ENCODE measurements at regions not wholly inside any gene's neighbourhood (a gene's known extent, or its start where the extent isn't known, plus 50 kb on each side); places are given as distances from the start of the nearest gene placed in this dataset.
A peak's percentile ranks its signal among the peaks of the same experiment; 100 is the strongest.

DNA sequence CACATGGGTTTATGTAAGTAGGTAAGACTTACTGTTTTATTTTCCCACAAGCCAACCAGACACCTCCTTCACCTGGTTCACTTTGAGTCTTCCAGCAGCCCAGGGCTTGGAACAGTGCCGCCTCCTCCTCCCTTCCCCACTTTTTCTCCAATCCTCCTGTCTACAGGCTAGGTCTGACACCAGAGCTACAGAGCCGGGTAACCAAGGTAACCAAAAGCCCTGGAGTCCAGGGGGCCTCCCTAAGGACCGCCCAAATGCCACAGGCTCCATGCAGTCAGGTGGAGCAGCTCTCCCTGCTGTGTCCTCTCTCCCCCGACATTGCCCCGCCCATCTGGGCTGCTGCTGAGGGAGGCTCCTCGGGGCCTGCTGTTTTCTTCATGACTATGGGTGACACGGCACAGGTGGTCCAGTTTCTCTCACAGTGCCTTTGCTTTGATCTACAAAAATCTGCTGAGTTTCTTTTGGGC is 138.0 kb upstream of the EFNA5 start:
- DNase-seq = peak; percentile 67

DNA sequence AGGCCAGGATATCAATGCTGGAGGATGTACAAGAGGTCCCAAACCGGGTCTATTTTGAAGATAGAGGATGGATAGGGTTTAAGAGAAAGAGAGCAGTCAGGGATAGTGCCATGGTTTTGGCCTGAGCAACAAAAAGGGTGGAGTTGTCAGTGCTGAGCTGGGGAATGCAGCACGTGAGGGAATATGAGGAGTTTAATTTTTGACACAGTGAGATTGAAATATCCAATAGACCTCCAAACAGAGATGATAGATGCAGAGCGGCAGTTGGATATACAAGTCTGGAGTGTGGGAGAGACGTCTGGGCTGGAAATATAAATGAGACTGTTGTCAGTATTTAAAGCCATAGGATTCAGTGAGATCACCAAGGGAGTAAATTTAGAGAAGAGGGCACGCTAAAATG is 136.7 kb upstream of the EFNA5 start:
- peak; percentile 55 for DNase-seq

DNA sequence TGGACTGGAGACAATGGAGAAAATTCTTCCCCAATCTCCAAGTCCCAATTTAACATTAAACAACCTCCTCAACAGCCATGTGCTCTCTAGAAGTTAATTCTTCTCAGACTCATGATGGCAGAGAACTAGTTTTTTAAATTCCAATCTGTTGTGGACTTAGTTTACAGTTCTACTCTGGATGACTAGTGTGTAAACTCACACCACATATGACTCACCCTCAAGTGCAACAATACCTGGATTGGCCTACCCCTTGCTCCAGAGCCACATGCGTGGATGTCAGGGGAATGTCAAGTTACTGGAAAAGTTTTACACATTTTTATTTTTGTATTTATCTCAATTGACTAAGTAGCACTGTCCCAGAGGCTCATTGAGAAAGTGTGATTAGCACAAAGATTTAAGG is 136.0 kb upstream of the EFNA5 start:
- no peak for DNase-seq

DNA sequence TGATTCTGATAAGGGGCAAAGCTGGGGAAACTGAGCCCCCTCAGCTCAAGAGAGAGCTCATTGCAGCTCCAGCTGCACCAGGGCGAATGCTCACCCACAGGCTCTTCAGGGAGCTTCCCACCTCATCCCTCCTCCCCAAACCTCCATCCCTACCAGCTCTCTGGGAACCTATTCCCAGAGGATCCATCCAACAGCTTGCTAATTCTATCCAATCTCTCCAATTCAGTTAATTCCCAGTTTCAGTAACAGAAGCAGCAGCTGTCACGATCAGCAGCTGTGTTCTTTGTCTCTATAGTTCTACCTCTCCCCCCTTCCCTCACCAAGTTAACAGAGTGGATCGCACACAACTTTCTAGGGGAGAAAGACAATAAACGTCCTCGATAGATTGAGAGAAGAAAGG is 135.5 kb upstream of the EFNA5 start:
- peak; percentile 79 for DNase-seq

DNA sequence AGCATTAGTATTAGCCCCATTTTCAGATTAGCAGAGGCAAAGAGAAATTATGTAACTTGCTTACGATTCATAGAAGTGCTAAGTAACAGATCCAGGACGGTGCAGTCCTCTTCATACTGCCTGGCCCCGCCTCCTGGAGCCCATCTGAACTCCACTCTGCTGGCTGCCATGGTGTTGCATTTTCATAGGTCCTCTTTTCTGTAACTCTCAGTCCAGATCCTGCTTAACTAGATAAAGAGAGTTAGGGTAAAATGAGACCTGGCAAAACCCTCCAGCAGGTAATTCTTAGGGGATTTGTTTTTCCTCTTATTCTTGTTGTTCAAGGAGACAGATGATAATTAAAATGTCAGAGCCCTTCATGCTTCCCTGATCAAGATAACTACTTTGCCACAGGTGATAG is 135.1 kb upstream of the EFNA5 start:
- peak; percentile 34 for DNase-seq

DNA sequence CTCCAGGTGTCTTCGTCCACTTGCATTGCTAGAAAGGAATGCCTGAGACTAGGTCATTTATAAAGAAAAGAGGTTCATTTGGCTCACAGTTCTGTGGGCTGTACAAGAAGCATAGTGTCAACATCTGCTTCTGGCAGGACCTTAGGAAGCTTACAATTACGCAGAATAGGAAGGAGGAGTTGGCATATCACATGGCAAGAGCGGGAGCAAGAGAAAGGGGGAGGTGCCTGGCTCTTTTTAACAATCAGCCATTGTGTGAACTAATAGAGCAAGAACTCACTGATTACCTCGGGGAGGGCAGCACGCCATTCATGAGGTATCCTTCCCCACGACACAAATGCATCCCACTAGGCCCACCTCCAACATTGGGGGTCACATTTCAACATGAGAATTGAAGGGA is 134.4 kb upstream of the EFNA5 start:
- peak; percentile 33 for DNase-seq

DNA sequence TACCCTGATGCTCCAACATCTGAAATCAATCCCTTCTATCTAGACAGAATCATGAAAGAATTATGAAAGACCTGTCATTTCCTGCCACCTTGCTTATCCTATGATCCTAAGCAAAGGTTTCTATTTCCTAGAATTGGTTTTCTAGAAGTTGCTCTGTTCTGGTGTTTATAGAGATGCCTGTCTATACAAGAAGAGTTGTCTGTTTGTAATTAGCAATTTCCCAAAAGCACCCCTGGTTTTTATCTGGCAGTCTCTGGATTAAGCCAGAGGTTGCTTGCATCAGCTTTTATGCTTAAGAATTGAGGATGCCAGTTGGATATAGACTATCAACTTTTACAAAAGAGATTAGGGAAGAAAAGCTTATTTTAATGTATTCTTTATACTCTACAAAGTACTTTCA is 133.0 kb upstream of the EFNA5 start:
- DNase-seq = no peak

DNA sequence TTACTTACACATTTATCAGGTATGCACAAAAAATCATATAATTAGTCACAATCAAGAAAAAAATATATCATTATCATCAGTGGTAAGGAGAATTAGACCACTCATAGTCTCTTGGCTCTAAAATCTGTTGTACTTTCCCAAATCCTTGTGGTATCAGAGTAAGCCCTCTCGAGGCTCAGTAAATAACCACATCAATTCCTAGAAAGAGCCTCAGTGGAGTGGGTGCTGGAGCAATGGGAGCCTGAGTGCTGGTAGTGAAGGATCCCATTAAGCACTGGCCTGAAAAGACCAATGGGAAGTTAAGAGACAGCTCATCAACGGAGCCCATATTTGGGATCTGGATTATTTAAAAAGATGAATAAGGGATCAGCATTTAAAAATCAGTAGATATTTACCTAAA is 130.3 kb upstream of the EFNA5 start:
- DNase-seq = no peak

DNA sequence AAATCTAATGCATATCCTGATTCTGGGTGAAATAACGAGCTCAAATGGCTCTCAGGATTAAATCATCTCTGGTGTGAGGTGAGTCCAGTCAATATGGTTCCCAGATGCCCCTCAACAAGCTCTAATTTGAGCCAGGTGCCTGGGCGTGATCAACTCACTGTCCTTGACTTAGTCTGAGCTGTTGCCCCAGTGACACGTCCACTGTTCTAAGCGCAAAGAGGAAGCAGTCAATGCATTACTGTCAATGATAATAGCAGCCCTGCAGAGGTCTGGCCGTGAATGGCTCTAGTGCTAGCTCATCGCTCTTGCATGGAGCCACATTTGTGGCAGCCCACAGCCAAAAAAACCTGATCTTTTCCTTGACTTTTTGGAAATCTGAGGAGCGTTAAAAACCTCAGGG is 128.6 kb upstream of the EFNA5 start:
- no peak for DNase-seq

DNA sequence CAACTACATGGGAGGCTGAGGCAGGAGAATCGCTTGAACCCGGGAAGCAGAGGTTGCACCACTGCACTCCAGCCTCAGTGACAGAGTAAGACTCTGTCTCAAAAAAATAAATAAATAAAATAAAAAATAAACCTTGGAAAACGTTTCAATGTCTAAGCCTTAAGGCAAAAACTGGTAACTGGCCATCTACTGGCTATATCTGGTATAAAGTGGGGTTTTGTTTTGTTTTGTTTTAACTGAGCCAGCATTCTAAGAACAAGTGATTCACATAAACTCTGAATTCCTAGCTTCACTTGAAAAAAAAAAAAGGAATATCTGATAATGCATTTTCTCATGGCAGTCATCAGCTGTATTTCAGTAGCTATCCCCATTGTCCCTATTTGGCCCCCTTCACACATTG is 126.1 kb upstream of the EFNA5 start:
- DNase-seq = no peak

DNA sequence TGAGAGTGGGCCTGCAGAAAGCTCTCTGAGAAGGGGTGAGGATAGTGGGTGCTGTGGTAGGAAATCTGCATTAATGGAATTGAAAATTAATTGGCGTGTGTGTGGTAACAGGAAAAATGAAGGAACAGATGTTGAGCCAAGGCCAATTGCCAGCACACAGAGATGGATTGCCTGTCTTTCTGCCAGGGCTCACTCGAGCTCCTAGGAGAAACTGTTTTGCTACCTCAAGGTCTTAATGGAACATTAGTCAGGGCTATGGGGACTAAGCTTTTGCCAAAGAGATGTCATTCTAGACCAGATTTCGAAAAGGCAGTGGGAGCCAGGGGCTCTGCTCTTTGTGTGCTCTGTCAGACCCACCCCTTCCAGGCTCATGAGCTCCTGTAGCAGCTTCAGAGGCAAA is 124.0 kb upstream of the EFNA5 start:
- DNase-seq = peak; percentile 62

DNA sequence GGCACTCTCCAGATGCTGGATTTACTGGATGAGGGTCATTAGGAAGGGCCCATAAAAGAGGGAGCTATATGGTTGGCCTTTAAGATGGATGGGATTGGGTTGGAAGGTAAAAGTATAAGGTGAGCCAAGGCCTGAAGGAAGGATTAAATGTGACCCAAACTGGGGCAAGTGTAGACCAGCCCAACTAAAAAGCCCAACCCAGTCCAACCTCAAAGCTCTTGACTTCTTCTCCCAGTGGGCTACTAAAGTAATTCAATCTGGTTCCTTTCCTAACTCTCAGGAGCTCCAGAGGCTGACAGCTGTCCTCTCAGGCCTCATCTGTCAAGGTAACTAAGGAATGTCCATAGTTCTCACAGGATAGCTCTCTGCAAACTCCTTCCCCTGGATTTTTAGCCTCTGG is 122.2 kb upstream of the EFNA5 start:
- no peak for DNase-seq

DNA sequence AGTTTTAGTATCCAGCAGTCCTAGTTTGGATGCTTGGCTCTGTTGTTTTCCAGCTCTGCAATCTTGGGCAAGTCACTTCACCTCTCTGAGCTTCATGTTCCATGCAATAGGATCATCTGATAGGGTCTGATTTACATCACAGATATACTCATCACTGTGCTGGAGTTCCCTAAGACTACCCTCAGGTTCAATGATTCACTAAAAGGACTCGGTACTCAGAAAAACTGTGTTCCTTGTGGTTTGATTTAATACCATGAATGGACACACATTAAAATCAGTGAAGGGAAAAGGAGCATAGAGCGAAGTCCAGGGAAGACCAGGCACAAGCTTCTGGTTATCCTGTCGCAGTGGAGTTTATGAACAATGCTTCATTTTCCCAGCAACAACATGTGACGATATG is 119.9 kb upstream of the EFNA5 start:
- no peak for DNase-seq

DNA sequence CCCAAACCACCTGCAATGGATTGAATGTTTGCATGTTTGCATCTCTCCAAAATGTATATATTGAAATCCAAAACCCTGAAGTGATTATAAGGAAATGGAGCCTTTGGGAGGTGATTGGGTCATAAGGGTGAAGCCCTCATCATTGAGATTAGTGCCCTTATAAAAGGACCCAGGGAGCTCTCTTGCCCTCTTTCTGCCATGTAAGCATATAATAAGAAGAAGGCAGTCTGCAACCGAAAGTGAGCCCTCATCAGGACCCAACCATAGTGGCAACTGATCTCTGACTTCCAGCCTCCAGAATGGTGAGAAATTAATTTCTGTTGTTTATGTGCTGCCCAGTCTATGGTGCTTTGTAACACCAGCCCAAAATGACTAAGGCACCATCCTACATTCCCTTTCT is 115.7 kb upstream of the EFNA5 start:
- no peak for DNase-seq

DNA sequence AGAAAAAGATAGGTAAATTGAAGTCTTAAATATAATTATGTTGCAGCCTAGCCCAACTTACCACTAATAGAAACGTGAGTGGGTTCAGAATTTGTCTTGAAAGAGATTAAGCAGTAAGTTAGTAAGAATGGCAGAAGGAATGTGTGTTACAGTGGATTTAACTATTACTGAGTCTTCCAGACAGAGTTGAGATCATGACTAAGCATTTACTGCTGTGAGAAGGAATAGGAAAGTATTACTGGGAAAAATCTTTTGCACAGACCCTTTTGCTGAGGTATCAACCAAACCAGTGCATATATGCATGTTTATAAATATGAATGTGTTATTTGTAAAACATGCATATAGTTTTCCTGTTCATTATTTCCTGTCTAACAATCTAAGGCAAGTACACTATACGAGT is 112.8 kb upstream of the EFNA5 start:
- DNase-seq = no peak

DNA sequence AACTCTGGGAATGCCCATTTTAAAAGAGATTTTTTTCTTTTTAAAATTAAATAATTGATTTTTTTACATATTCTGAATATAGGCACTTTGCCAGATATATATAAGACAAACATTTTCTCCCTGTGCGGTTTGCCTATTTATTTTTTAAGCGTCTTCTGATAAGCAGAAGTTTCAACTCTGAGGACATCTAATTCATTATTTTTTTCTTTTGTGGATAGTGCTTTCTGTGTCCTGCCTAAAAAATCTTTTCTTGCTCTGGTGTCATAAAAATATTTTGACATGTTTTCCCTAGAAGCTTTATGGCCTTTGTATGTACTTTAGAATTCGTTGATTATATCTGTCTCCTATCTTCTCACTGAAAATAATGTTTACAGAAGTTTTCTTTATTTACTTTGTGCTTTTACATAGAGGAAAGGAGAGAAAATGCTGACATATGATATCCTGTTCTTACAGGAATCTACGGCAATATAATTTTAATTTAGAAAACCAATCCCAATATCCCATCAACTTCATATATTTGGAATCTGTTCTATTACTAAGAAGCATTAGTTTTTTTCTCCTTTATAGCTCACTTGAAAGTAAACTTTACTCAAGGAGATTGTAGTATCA is 111.9 kb upstream of the EFNA5 start:
- DNase-seq = no peak

DNA sequence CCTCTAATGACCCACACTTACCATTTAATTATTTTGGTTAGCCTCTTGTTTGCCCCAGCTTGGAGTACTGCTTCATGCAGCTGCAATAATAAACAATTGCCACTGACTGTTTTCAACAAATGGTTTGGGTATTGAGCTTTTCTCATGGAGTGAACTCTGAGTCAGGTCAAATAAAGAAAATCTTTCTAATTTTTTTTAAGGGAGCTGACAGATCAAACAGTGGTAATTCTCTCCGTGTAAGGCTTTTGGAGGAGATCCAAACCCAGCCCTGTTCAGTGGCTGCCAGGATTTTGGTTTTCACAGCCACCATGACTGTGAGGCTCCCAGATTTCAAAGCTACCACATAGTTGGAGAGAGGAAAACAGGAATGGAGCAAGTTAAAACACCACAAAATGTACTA is 110.7 kb upstream of the EFNA5 start:
- no peak for DNase-seq

DNA sequence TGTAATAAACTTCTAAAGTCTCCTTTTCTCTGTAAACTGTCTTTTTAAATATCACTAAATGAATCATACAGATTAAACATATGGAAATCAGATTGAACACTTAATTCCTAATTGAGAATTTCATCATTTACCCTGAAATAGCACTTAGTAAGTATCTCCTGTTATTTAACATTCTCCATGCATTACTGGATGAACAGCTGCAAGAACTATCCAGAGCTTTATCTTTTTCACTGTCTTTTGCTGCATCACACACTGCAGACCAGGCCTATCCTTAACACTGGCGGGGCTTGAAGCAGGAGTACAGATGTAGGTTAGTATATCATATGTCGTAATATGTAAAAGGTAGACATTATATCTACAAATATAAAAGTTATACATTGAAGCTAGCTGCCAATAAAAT is 108.7 kb upstream of the EFNA5 start:
- peak; percentile 46 for DNase-seq

DNA sequence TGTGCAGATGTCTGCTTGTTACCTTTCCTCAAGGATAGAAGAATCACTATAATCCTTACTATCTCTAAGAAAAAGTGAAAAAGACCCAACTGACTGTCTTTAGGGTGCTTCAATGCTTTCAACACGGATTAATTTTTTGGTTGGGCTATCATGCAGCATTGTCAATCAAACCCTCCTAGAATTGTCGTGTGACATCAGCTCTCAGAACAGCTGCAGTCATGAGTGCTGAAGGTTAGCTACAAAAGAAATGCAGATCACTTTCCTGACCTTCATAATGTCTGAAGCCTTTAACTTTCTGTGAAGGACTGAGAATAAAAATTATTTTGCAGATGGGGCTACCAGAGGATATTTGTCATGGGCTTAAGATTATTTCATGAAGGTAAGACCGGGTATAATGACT is 107.9 kb upstream of the EFNA5 start:
- DNase-seq = peak; percentile 67

DNA sequence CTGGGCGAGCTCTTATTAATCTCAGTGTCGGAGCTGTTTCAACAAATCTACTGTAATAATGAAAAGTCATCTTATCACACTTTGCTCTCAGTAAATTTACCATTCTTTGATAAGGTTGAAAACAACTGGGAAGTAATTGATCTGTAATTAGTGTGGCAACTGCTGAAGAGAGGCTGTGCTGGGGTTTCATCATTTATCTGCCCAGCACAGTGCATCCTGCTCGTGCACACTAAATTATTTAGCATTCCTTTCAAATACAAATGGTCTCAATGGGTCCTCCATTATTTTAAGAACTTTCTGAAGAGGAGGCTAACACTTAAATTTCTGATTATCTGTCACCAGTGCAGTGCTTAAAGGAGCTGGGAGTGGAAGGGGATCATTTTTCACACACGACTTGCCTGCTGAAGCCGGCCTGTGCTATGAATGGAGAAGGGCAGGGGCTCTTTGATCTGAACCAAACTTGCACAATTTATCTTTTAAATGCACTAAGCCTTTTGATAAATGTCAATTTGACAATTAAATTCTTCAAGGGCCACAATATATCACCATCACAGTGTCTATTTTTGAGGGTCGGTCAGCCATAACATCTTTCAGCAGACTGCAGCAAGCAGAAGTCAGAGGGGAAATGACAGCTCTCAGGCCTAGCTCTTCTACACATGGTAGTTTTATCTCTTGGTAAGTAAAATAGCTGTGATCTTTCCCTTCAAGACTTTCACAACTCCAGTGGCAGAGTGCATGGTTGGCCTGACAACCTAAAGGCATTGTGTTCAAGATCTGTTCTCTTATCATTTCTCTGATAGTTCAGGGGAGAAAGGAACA is 106.4 kb upstream of the EFNA5 start:
- DNase-seq = no peak

DNA sequence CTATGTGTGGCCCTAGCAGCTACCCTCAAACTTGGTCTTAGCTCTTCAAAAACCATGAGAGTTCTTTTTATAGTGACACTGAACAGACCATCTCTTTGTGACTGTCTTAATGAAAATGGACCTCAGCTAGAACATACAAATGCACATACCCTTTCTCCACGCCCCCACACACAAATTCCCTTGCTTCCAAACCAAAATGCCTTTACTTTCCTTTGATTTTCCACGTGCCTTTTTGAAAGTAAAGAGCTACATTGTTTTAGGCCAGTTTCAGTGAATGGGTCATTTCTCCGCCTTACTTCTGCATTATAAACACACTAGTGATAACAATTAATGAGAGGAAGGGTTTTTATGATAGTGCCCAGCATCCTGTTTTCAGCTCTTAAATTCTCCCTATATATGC is 105.8 kb upstream of the EFNA5 start:
- no peak for DNase-seq

DNA sequence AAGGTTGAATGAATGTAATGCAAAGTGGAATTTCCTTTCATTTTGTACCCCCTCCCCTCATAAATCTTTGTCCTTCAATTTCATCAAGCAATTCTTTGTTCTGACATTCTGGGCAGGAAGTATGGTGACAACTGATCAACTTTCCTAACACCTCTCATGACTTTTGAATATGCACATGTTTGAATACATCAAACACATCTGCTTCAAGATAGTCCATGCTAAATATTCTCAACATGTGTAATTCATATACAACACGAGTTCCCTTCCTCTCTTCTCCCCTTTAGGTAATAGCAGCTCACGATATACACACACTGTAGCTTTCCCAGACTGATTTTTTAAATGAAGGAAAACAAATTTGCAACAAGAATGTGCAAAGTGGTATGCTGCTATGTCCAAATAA is 103.6 kb upstream of the EFNA5 start:
- no peak for DNase-seq

DNA sequence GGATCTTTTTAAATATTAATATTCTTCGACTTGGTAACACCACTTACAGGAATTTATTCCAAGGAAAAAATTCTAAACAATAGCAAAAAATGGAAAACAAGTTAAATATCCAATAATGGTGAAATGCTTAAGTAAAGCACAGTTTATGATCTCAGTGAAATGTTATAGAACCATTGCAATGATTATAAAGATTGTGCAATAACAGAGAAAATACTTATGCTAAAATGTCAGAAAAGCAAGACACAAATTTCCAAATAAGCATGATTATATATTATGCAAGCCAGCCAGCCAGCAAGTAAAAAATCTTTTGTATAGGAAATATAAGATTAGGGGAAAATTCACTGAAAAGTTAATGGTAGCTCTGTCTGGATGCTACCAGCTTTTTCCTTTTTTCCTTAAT is 102.7 kb upstream of the EFNA5 start:
- no peak for DNase-seq
